Head of caudate nucleus (tissue), 42 donors: ENCODE measurements at regions not wholly inside any gene's neighbourhood (a gene's known extent, or its start where the extent isn't known, plus 50 kb on each side); places are given as distances from the start of the nearest gene placed in this dataset.

Experiments
- DNase-seq, 42 donors: peaks; one replicate each; pipeline versions ENCODE4 v3.0.0 to v3.0.0-alpha.2; 2020 to 2021; ENCODE audit warnings: mixed read lengths in 7 of 42
- intact Hi-C: fragments of 100-400 bp; cut with DNase I; formaldehyde crosslinking; loops from one replicate; pipeline ENCODE4 v1.15.0; 2022

DNA sequence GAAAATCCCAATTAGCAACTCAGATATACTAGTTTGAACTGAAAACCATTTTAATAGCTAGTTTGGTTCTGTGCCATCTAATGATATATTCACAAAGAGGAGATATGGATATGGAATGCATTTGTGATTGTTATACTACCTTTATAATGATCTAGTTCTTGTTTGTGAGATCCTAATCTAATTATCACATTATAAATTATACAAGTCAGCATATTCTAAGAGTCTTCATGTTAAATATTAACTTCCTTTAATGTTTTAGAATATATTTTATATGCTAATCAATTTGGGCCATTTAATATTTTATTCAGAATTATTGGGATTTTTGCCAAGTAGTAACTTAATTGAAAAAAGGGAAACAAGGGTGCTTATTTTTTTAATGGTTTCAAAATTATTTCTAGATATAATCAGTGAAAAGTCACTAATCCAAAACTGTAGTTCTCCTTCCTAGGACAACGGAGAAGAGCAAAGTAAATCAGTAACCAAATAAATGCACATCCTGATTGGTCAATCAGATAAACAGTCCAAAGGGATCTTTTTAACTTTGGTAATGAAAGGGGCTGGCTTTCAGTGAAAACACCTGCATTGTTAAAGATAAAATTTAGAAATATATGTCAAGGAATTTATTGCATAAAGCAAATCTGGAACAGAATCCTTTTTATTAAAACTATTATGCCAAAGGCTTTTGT is 173.9 kb upstream of the MEOX2 start:
- intact Hi-C loops = no loop called here
- DNase-seq = no peak

DNA sequence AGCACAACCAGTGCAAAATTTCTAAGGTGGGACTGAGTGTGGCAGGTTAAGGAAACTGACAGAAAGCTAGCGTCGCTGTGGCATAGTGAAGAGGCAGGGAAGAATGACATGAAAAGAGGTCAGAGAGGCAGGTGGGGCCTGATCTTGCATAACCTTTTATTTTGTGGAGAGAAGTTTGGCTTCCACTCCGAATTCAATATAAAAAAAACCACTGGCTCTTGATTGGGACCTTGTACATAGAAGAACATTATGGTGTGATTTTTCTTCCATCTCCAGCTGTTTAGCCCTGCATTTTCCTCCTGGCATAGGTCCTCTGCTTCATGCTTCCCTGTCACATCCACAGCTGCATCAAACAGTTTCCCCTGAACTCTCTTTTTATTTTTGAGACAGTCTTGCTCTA is 170.5 kb upstream of the MEOX2 start:
- no peak for DNase-seq
- intact Hi-C loops = no loop called here

DNA sequence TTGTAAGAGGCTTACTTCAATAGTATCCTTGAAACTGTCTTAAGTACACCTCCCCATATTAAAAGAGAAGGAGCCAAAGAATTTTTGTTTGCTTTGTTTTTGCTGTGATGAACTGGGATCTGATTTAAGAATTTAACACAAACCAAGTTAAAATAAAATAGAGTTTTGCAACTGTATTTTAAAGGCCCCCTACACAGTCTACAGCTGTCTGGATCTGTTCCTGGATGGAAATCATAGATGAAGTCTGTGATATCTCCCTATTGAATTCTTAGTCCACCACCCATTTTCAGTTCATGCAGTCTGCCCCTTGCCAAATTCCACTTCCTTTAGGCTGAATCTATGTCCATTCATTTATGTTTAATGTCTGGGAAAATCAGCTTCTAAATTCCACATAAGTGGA is 169.8 kb upstream of the MEOX2 start:
- no peak for DNase-seq

DNA sequence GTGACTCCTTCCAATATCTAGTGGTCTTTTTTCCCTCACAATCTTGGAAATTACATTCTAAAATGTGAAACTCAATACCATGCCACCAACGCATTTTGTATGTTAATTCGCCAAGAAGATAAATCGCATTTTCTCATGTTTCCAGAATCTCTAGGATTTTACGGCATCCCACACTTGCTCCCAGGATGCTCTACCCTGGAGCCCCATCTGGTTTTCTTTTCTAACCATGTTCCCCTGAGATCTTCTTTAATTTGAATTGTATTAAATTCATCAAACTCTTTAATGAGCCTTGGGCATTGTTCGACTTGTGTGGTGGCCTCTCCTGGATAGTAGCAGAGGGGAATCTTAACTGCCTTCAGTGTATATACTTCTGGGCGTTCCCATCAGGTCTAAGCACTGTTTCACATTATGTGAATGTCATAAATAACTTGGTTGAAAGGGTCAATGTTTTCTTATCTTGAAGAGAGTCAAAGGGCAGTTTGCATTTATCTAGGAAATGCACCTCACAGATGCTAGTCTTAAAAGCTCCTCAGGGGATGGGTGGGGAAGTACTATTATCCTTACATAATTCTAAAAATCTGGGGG is 169.1 kb upstream of the MEOX2 start:
- intact Hi-C loops = no loop called here
- DNase-seq = no peak

More for the DNA sequence above, 169.8 kb upstream of the MEOX2 start:
- intact Hi-C loops = no loop called here

- DNase-seq = no peak
- intact Hi-C loops = no loop called here
These were observed 168.5 kb upstream of the MEOX2 start for GRCh38 chr7:15854841-15855524.

- intact Hi-C loops = no loop called here
- no peak for DNase-seq
These were observed 167.5 kb upstream of the MEOX2 start for GRCh38 chr7:15853832-15854470.

DNA sequence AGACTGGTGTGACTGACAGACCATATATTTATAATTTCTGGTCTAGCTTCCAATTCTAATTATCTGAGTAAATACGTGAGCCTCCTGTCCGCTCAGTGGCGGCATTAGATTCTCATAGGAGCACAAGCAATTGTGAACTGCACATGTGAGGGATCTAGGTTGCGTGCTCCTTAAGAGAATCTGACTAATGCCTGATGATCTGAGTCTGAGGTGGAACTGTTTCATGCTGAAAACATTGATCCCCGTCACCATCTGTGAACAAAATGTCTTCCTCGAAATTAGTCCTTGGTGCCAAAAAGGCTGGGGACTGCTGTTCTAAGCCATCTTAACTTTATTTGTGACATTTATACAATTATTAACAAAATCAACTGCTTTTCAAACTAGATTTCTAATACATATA is 164.7 kb upstream of the MEOX2 start:
- intact Hi-C loops = no loop called here
- no peak for DNase-seq

DNA sequence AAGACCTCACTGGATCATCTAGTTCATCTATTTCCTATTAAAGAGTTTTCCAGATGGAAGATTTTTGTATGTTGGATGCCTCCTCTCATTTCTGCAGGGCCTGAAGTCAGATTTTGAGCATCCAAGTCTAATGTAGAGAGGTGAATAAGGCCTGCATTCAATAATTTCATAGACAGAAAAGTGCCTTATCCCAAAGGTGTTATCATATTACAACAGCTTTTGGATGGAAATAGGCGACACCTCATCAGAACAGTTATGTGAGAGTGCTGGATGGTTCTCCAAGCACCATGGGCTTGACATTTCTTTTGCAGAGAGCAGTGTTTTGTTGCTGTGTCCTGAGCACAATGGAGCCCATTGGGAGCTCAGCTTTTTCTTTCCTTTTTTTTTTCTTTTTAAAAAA is 162.4 kb upstream of the MEOX2 start:
- intact Hi-C loops = no loop called here
- DNase-seq = no peak

DNA sequence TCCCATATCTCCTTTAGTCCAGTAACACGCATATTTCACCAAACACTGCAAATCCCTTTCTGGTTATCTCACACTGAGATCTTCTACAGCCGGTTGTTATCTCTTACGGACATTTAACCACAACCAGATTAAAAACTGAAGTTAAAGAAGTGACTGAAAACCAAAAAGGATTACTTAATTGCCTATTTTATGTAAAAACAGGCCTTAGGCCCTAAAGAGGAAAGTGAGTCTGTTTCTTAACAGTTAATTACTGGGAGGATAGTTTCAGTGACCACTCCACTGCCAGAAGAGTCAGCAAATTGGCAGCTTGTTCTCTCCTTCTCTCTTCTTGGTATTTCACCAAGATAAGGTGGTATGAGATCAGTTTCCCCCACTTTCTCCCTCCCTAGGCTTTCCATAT is 161.9 kb upstream of the MEOX2 start:
- intact Hi-C loops = no loop called here
- DNase-seq = no peak

DNA sequence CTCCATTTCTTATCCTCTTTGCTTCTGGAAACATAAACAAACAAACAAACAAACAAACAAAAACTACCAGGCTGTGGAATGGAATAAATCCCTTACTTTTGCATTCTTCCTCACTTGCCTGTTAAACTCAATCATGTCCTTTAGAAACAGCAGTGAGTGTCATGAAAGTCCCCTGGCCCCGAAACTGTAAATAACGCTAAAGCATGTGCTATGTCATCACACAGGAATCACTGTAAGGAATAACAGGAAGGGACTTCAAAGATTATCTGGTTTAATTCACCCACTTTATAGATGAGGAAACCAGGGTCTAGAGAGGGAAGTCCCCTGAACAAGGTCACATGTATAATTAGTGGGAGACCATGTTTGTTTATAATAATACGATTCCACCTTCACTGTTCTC is 159.4 kb upstream of the MEOX2 start:
- DNase-seq = no peak
- intact Hi-C loops = no loop called here

DNA sequence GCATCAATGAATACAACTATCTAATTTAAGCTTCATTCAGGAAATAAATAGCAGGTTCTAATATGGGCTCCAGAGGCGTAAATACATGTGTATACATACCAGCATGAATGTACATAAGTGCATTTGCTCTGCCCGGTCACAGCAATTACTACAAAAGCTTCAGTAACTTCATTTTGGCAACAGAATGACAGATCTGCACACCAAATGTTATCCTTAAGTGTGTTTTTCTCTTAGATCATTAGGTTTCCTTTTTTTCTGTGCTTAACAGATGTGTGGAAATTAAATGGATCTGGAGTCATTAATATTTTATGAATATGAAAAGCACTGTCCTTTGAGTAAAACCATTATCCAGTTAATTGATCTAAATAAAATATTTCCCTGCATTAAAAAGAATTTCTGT is 159.0 kb upstream of the MEOX2 start:
- no peak for DNase-seq
- intact Hi-C loops = no loop called here

- DNase-seq = peak in 1 of 42 donors; percentile 4
- intact Hi-C loops = no loop called here
These were observed 153.1 kb upstream of the MEOX2 start for GRCh38 chr7:15839416-15840100.

GRCh38 chr7:15838265-15838664 is 151.8 kb upstream of the MEOX2 start:
- DNase-seq = no peak
- intact Hi-C loops = no loop called here

DNA sequence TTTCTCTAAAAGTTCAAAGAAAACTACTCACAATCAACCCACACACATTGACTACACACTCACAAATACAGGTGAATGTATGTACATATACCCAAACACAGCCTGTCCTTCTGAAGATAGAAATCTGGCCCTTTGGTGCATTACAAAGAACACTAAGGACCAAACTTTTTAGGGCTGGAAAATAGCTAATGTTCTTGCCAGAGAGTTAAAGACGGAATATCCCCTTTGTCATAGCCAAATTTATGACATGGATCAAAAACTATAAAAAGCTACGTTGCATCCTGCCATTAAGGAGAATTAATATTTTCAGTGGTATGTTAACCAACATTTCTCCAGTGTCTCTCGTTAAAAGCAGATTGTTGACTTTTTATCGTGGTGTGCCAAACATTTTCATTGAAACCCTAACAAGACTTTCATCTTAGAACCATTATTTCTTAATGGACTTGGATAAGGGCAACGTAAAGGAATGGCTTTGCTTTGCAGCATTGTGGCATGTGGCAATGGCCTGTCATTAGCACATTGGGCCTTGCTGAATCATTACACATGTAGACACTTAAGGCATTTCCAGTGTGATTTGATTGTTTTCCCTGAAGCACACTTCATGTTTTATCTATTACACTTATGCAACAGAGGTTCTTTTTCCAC is 150.9 kb upstream of the MEOX2 start:
- no peak for DNase-seq
- intact Hi-C loops = no loop called here

DNA sequence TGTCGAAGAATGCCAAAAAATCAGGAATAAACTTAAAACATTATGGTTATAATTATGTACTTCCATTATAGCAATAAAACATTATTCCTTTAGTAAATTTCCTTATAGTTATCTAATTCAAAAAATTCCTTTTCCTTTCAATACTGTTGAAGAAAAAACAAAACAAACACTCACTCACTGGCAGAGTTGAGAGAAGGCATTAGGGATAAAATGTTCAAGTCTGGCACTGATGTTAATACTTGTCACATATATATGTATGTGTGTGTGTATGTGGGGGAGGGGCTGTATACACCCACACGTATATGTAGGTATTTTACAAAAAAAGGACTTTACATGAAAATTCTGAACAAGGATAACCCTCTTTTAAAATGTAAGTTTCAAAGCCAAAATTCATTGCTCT is 150.2 kb upstream of the MEOX2 start:
- DNase-seq = no peak
- intact Hi-C loops = no loop called here

DNA sequence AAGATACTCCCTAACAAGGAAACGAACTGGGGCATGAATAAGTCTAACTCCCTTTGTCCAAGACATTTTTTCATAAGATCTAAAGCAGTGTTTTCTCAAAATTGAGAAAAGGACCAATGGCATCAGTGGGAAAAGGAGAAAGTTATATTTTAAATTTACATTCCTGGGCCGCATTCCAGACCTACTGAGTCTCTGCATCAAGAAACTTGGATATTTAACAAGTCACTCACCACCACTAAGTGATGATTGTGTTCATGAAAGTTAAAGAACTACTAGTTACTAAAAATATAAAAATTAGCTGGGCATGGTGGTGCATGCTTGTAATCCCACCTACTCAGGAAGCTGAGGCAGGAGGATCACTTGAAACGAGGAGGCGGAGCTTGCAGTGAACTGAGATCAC is 149.6 kb upstream of the MEOX2 start:
- DNase-seq = no peak
- intact Hi-C loops = no loop called here

DNA sequence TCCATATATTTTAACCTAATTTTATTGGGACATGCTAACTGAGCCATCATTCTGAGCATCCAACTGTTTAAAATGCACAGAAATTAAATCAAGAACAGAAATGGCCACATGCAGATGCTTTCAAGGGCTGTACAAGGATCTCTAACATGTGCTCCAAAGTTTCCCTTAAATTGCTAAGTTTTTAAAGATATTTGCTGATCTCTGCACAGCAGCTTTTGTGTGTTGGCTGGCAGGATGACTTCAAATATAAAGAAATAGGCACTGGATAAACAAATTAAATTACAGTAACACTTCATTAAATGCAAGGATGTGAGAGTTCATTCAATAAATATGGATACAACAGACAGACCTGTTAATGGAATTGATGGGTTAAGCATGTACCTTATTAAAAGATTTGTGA is 148.0 kb upstream of the MEOX2 start:
- no peak for DNase-seq
- intact Hi-C loops = no loop called here

DNA sequence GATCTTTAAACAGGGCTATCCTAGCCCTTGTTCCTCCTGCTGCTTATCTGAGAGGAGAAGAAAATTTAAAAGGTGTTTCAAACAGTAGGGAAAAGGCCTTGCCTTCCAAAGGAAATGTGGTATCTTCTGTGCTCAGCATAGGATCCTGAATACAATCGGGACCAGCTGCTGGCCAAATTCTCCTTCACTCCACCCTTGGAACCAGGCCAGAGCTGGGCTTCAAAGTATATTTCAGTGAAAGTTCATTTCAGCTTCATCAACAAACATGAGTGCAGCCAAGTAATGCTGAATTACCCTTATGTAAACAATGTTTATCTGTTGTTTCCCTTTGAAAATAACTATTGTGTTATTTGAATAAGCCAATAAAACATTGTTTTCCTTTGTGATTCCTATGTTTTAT is 146.5 kb upstream of the MEOX2 start:
- intact Hi-C loops = no loop called here
- DNase-seq = no peak

DNA sequence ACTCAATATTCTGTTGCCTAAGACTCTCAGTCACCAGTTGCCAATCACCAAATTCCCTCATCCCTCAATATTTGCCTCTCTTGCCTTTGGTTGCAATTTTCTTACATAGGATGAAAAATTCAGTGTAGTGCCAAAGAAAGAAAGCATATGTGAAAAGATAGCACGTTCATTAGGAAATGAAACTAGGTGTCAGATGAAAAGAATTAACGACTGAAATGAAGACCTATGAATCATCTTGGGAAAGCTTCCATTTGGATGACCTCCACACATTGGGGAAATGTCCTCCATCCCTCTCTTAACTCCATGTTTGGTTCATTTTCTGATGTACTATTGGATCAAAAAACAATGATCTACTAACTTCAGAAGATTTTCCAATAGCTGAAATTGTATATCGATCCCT is 145.1 kb upstream of the MEOX2 start:
- intact Hi-C loops = no loop called here
- no peak for DNase-seq
